Breast epithelium (tissue), 3 donors: ENCODE measurements at regions not wholly inside any gene's neighbourhood (a gene's known extent, or its start where the extent isn't known, plus 50 kb on each side); places are given as distances from the start of the nearest gene placed in this dataset.

Experiments used
- CTCF ChIP-seq, 3 donors: fragments of 450-650 bp; IDR thresholded peaks; one replicate each; pipeline ENCODE4 v1.5.1; 2016 to 2017; ENCODE audit warnings: antibody characterized with exemption in 3 of 3, mild to moderate bottlenecking in 3 of 3, moderate library complexity in 3 of 3
- POLR2A ChIP-seq: fragments of 450-650 bp; IDR thresholded peaks from one replicate; pipeline ENCODE4 v1.6.1; 2016; ENCODE audit warnings: antibody characterized with exemption, mild to moderate bottlenecking, moderate library complexity

- TF ChIP-seq POLR2A (no peak), CTCF (IDR thresholded peaks at IDR 0.05) (no peak)
Observed at GRCh38 chr11:25755381-25755780, 576.5 kb upstream of the ANO3 start.
